Common myeloid progenitor, CD34-positive (primary cell): ENCODE measurements at regions not wholly inside any gene's neighbourhood (a gene's known extent, or its start where the extent isn't known, plus 50 kb on each side); places are given as distances from the start of the nearest gene placed in this dataset.

Experiments
- CTCF ChIA-PET: fragments of 350-600 bp; sonication (Branson Sonifier 250); formaldehyde crosslinking; loops from one replicate; lab custom pipeline; 2021; ENCODE audit warnings: antibody characterized with exemption; lab: Charles Lee
- POLR2A ChIA-PET: fragments of 350-600 bp; sonication (Branson Sonifier 250); formaldehyde crosslinking; loops from one replicate; lab custom pipeline; 2021; ENCODE audit warnings: antibody characterized with exemption; lab: Charles Lee
- DNase-seq, 3 donors: peaks; one replicate each; pipeline versions ENCODE4 v3.0.0 to v3.0.0-alpha.2; 2013
- H3K27ac ChIP-seq, 2 experiments: 1 replicate in 1 of 2; 2 replicates in 1 of 2; pipeline ENCODE4 v1.7.0; 2013; ENCODE audit warnings: inconsistent platforms in 2 of 2, low read length in 2 of 2, mild to moderate bottlenecking in 2 of 2, low read depth in 1 of 2, moderate library complexity in 1 of 2; ENCODE audit not compliant: severe bottlenecking in 2 of 2, insufficient read depth in 1 of 2, poor library complexity in 1 of 2
- H3K27me3 ChIP-seq, 5 experiments: replicated peaks in 2 of 5; 1 replicate in 3 of 5; 2 replicates in 2 of 5; pipeline versions ENCODE4 v1.6.1 to v1.7.0; 2013; ENCODE audit warnings: low read length in 4 of 5, mild to moderate bottlenecking in 2 of 5, moderate library complexity in 2 of 5, inconsistent platforms in 1 of 5; ENCODE audit not compliant: insufficient read depth in 5 of 5, control insufficient read depth in 4 of 5
- H3K36me3 ChIP-seq, 4 experiments: 1 replicate in 2 of 4; 2 replicates in 2 of 4; pipeline versions ENCODE4 v1.6.1 to v1.7.0; 2013; ENCODE audit warnings: low read length in 3 of 4, control low read depth in 1 of 4, mild to moderate bottlenecking in 1 of 4; ENCODE audit not compliant: control insufficient read depth in 4 of 4, insufficient read depth in 4 of 4
- H3K4me1 ChIP-seq, 4 experiments: 1 replicate in 3 of 4; 2 replicates in 1 of 4; pipeline versions ENCODE4 v1.6.1 to v1.7.1; 2013; ENCODE audit warnings: low read length in 3 of 4, mild to moderate bottlenecking in 3 of 4, control low read depth in 1 of 4, inconsistent platforms in 1 of 4, moderate library complexity in 1 of 4; ENCODE audit not compliant: control insufficient read depth in 4 of 4, insufficient read depth in 4 of 4; ENCODE audit errors: control extremely low read depth in 1 of 4
- H3K4me3 ChIP-seq, 7 experiments: 1 replicate in 4 of 7; 2 replicates in 3 of 7; pipeline versions ENCODE4 v1.5.1 to v1.7.0; 2013; ENCODE audit warnings: mild to moderate bottlenecking in 7 of 7, low read length in 6 of 7, moderate library complexity in 6 of 7, inconsistent platforms in 2 of 7, low read depth in 2 of 7, control low read depth in 1 of 7; ENCODE audit not compliant: insufficient read depth in 4 of 7, control insufficient read depth in 1 of 7; ENCODE audit errors: extremely low read depth in 1 of 7
- H3K9me3 ChIP-seq, 5 experiments: 1 replicate in 4 of 5; 2 replicates in 1 of 5; pipeline versions ENCODE4 v1.6.1 to v1.7.1; 2013; ENCODE audit warnings: low read length in 4 of 5, mild to moderate bottlenecking in 2 of 5, inconsistent platforms in 1 of 5, low read depth in 1 of 5, moderate library complexity in 1 of 5; ENCODE audit not compliant: control insufficient read depth in 4 of 5, insufficient read depth in 2 of 5; ENCODE audit errors: control extremely low read depth in 1 of 5
- WGBS: methylation state at CpG from one replicate; pipeline ENCODE4 v1.1.5; 2013; ENCODE audit not compliant: insufficient coverage; 5-methylcytosine and 5-hydroxymethylcytosine counted together

DNA sequence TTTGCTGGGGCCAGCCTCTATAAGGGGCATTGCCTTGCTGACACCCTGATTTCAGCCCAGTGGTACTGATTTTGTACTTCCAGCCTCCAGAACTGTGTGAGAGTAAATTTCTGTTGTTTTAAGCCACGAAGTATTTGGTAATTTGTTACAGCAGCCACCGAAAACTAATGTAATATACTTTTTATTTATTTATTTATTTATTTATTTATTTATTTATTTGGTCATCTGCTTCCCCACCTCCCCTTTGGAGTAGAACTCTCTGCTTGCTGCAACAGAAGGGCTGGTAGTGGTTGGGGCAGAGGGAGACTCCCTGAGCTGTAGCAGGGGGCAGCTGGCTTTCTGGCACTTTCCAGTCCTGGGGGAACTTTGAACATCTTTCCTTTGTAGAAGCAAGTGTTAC, 128.4 kb upstream of the RAG2 start:
- H3K9me3 ChIP-seq: no peaks in the 10 kb centered on the region
- H3K4me1 ChIP-seq: peaks cover 2 to 28% (median 7%) of the 10 kb centered on the region in 4 experiments
- H3K36me3 ChIP-seq: no peaks in the 10 kb centered on the region
- POLR2A ChIA-PET: no interaction called here
- no peak overlapping the region for H3K4me3 ChIP-seq
- CTCF ChIA-PET: interaction anchor here (0.9 to 1.7 kb wide), 3 partner anchors 11 to 35 kb away, joined by 3 to 4 read pairs (median 3); no protein-coding TSS in a partner anchor
- H3K27me3 ChIP-seq: peaks cover 0 to 3% (median 0%) of the 10 kb centered on the region in 5 experiments
- no peak overlapping the region for H3K27ac ChIP-seq
- WGBS: no CpG with 5 or more reads among the region's 2 CpGs
- no peak for DNase-seq

- H3K36me3 ChIP-seq: no peaks in the 10 kb centered on the region
- 29% methylated on average over 3 of the region's 5 CpGs for WGBS
- peaks cover 2 to 28% (median 7%) of the 10 kb centered on the region in 4 experiments for H3K4me1 ChIP-seq
- H3K27me3 ChIP-seq: peaks cover 0 to 3% (median 0%) of the 10 kb centered on the region in 5 experiments
- H3K9me3 ChIP-seq: no peaks in the 10 kb centered on the region
- ChIA-PET CTCF (interaction anchor here (0.6 to 2.6 kb wide), 5 partner anchors 14 to 640 kb away, joined by 3 to 14 read pairs (median 3); no protein-coding TSS in a partner anchor), POLR2A (no interaction called here)
- H3K27ac ChIP-seq: no peak overlapping the region
- no peak overlapping the region for H3K4me3 ChIP-seq
- peak in 2 of 3 donors; percentile 63 to 64 for DNase-seq
Observed at GRCh38 chr11:36724742-36725385, 126.8 kb upstream of the RAG2 start.

- Histone ChIP-seq H3K4me1 (peaks cover 2 to 28% (median 7%) of the 10 kb centered on the region in 4 experiments), H3K27me3 (no peaks in the 10 kb centered on the region), H3K4me3 (no peak overlapping the region), H3K27ac (no peak overlapping the region), H3K9me3 (no peaks in the 10 kb centered on the region), H3K36me3 (no peaks in the 10 kb centered on the region)
- CTCF ChIA-PET: interaction anchor here (1.7 to 2.6 kb wide), 2 partner anchors 16 to 25 kb away, joined by 5 to 14 read pairs; no protein-coding TSS in a partner anchor
- DNase-seq: no peak
- 100% methylated on average over 2 of the region's 2 CpGs for WGBS
- POLR2A ChIA-PET: no interaction called here
Observed at GRCh38 chr11:36722421-36722820, 124.4 kb upstream of the RAG2 start.

GRCh38 chr11:36719358-36720107, 121.5 kb upstream of the RAG2 start:
- Histone ChIP-seq H3K36me3 (no peaks in the 10 kb centered on the region), H3K4me3 (no peak overlapping the region), H3K27me3 (no peaks in the 10 kb centered on the region), H3K4me1 (peaks cover under 1 to 19% (median under 1%) of the 10 kb centered on the region in 4 experiments), H3K9me3 (no peaks in the 10 kb centered on the region), H3K27ac (no peak overlapping the region)
- no peak for DNase-seq
- ChIA-PET POLR2A (no interaction called here), CTCF (interaction anchor here (1.0 to 1.2 kb wide), 2 partner anchors 15 to 27 kb away, joined by 3 to 4 read pairs; no protein-coding TSS in a partner anchor)
- WGBS: 89% methylated on average over 3 of the region's 8 CpGs

GRCh38 chr11:36718451-36718850, 120.4 kb upstream of the RAG2 start:
- H3K27ac ChIP-seq: no peak overlapping the region
- H3K36me3 ChIP-seq: no peaks in the 10 kb centered on the region
- H3K4me3 ChIP-seq: no peak overlapping the region
- no peaks in the 10 kb centered on the region for H3K9me3 ChIP-seq
- H3K4me1 ChIP-seq: peaks cover 1 to 19% (median 4%) of the 10 kb centered on the region in 4 experiments
- no peak for DNase-seq
- WGBS: no CpG with 5 or more reads among the region's 1 CpG
- no peaks in the 10 kb centered on the region for H3K27me3 ChIP-seq
- CTCF ChIA-PET: interaction anchor here (1.0 to 1.5 kb wide), 2 partner anchors 24 to 28 kb away, joined by 4 read pairs; no protein-coding TSS in a partner anchor
- POLR2A ChIA-PET: no interaction called here

DNA sequence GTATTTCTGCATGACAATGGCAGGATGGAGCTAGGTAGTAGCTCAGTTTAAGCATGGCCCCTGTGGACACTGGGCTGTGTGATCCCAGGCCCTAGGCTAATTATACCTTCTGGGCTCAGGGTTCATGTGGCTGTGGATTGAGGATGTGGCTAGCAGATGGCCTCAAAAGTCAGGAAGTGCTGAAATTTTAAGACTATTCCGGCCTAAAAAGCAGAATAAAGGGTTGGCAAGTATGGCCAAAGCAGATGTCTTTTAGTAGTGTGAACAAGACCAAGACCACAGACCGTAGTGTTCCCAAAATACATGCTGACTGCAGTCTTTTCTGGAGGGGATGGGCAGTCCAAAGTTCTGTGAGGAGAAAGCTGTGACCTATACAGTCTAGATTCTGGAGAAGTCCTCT, 115.7 kb upstream of the RAG2 start:
- no peaks in the 10 kb centered on the region for H3K36me3 ChIP-seq
- no peak overlapping the region for H3K4me3 ChIP-seq
- H3K27ac ChIP-seq: no peak overlapping the region
- CTCF ChIA-PET: interaction anchor here (0.7 to 2.3 kb wide), 6 partner anchors 11 to 113 kb away, joined by 3 to 10 read pairs (median 3); no protein-coding TSS in a partner anchor
- H3K9me3 ChIP-seq: no peaks in the 10 kb centered on the region
- no peaks in the 10 kb centered on the region for H3K27me3 ChIP-seq
- peaks cover 1 to 25% (median 4%) of the 10 kb centered on the region in 4 experiments for H3K4me1 ChIP-seq
- POLR2A ChIA-PET: no interaction called here
- 67% methylated on average over 2 of the region's 2 CpGs for WGBS
- peak in 2 of 3 donors; percentile 48 to 53 for DNase-seq
